ENCODE measurements at regions not wholly inside any gene's neighbourhood (a gene's known extent, or its start where the extent isn't known, plus 50 kb on each side); places are given as distances from the start of the nearest gene placed in this dataset.

- H3K27ac ChIP-seq (ENCODE audit: insufficient read depth, low read depth, low read length) = no peak overlapping the region
- no peak for DNase-seq (ENCODE audit: low read depth, low spot score)
- TF ChIP-seq GATA2 (IDR thresholded peaks at IDR 0.05; ENCODE audit: insufficient read depth, insufficient read length, low read depth, low read length) (no peak), JUN (IDR thresholded peaks at IDR 0.05; ENCODE audit: borderline replicate concordance, insufficient read depth, insufficient read length, low read depth) (no peak), EZH2 (IDR thresholded peaks at IDR 0.05; ENCODE audit: borderline replicate concordance, low read depth, low read length, severe bottlenecking) (no peak), MYC (IDR thresholded peaks at IDR 0.05; ENCODE audit: low read depth, low read length) (no peak), FOS (IDR thresholded peaks at IDR 0.05; ENCODE audit: borderline replicate concordance, insufficient read depth, low read length) (no peak), POLR2A (IDR thresholded peaks at IDR 0.05; ENCODE audit: low read depth, low read length) (no peak), POLR2AphosphoS5 (IDR thresholded peaks at IDR 0.05; ENCODE audit: insufficient read depth, low read depth, low read length) (no peak)
- TF ChIP-seq, protein P1, sequence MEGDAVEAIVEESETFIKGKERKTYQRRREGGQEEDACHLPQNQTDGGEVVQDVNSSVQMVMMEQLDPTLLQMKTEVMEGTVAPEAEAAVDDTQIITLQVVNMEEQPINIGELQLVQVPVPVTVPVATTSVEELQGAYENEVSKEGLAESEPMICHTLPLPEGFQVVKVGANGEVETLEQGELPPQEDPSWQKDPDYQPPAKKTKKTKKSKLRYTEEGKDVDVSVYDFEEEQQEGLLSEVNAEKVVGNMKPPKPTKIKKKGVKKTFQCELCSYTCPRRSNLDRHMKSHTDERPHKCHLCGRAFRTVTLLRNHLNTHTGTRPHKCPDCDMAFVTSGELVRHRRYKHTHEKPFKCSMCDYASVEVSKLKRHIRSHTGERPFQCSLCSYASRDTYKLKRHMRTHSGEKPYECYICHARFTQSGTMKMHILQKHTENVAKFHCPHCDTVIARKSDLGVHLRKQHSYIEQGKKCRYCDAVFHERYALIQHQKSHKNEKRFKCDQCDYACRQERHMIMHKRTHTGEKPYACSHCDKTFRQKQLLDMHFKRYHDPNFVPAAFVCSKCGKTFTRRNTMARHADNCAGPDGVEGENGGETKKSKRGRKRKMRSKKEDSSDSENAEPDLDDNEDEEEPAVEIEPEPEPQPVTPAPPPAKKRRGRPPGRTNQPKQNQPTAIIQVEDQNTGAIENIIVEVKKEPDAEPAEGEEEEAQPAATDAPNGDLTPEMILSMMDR (IDR thresholded peaks at IDR 0.05; ENCODE audit: extremely low read depth in 1 of 2, insufficient read depth in 1 of 2, low read depth in 1 of 2, low read length in 2 of 2) = no peak
- TF ChIP-seq, protein P2, sequence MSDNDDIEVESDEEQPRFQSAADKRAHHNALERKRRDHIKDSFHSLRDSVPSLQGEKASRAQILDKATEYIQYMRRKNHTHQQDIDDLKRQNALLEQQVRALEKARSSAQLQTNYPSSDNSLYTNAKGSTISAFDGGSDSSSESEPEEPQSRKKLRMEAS (IDR thresholded peaks at IDR 0.05; ENCODE audit: insufficient read depth, insufficient read length) = no peak
- no peaks in the 10 kb centered on the region for H3K36me3 ChIP-seq (ENCODE audit: control insufficient read depth in 2 of 2, extremely low read depth in 1 of 2, insufficient read depth in 2 of 2, low read length in 2 of 2)
- H3K9me1 ChIP-seq (replicated peaks; ENCODE audit: control insufficient read depth, extremely low read depth, insufficient read depth, low read length) = no peaks in the 10 kb centered on the region
- intact Hi-C loops (cut with micrococcal nuclease) (no loop called here), dilution Hi-C loops (cut with MboI; ENCODE audit: extremely low pct_ligation_motif_present, low sequenced_read_pairs) (no loop called here)
- H3K9me3 ChIP-seq (replicated peaks; ENCODE audit: control insufficient read depth, insufficient read depth, low read length) = no peaks in the 10 kb centered on the region
- POLR2A ChIA-PET = no interaction called here
- no peak overlapping the region for H3K4me3 ChIP-seq (replicated peaks in 1 of 3; ENCODE audit: insufficient read depth in 1 of 3, low read depth in 1 of 3, low read length in 3 of 3)
- no peaks in the 10 kb centered on the region for H3K79me2 ChIP-seq (ENCODE audit: control insufficient read depth, insufficient read depth, low read length)
- BruUV-seq (replicated peaks) = no TSS peak
- no peak for FAIRE-seq
- H4K20me1 ChIP-seq (replicated peaks; ENCODE audit: control insufficient read depth, extremely low read depth, insufficient read depth, low read length) = no peaks in the 10 kb centered on the region
- no peaks in the 10 kb centered on the region for H3K4me1 ChIP-seq (ENCODE audit: control insufficient read depth, extremely low read depth, insufficient read depth, low read length)
- CTCF ChIA-PET = no interaction called here
- no peak overlapping the region for H2AFZ ChIP-seq (ENCODE audit: low read depth, low read length)
- H3K9ac ChIP-seq (replicated peaks; ENCODE audit: extremely low read depth, insufficient read depth, low read length) = no peak overlapping the region
- H3K27me3 ChIP-seq (ENCODE audit: control insufficient read depth in 2 of 2, insufficient read depth in 2 of 2, low read length in 2 of 2) = peaks cover 0 to 2% of the 10 kb centered on the region in 2 experiments
- no peak overlapping the region for H3K4me2 ChIP-seq (ENCODE audit: insufficient read depth, low read length)
These were observed 52.2 kb upstream of the PAX3 start for GRCh38 chr2:222351035-222351434.
